ENCODE measurements at regions not wholly inside any gene's neighbourhood (a gene's known extent, or its start where the extent isn't known, plus 50 kb on each side); places are given as distances from the start of the nearest gene placed in this dataset.

- H3K4me3 ChIP-seq (IDR thresholded peaks at IDR 0.05; ENCODE audit: insufficient read depth, low read depth, low read length) = no peak overlapping the region
- no peaks in the 10 kb centered on the region for H4K20me1 ChIP-seq (ENCODE audit: insufficient read depth)
- TF ChIP-seq CTCF (conservative IDR thresholded peaks at IDR 0.05; ENCODE audit: low read depth, low read length) = no peak
These were observed 648.4 kb downstream of the PTPRU start for GRCh38 chr1:29884740-29885139.

GRCh38 chr1:29883986-29884385, 647.7 kb downstream of the PTPRU start:
- no peaks in the 10 kb centered on the region for H4K20me1 ChIP-seq (ENCODE audit: insufficient read depth)
- H3K36me3 ChIP-seq (ENCODE audit: insufficient read depth) = no peaks in the 10 kb centered on the region
- H3K9ac ChIP-seq = no peak overlapping the region
- H3K4me3 ChIP-seq (IDR thresholded peaks at IDR 0.05; ENCODE audit: insufficient read depth, low read depth, low read length) = no peak overlapping the region
- H3K79me2 ChIP-seq (ENCODE audit: insufficient read depth, low read depth) = no peaks in the 10 kb centered on the region
- no peak for TF ChIP-seq CTCF (conservative IDR thresholded peaks at IDR 0.05; ENCODE audit: low read depth, low read length)
- no peak overlapping the region for H2AFZ ChIP-seq (ENCODE audit: low read depth)
- no peaks in the 10 kb centered on the region; the same call in 1 of the 2 replicates for H3K27me3 ChIP-seq (ENCODE audit: insufficient read depth, low read depth)
- H3K4me1 ChIP-seq (ENCODE audit: low read depth, poor library complexity, severe bottlenecking) = no peaks in the 10 kb centered on the region
- no peak overlapping the region for H3K4me2 ChIP-seq
- H3K27ac ChIP-seq = no peak overlapping the region

More at GRCh38 chr1:29884740-29885139, 648.4 kb downstream of the PTPRU start:
- no peaks in the 10 kb centered on the region for H3K4me1 ChIP-seq (ENCODE audit: low read depth, poor library complexity, severe bottlenecking)
- H3K27me3 ChIP-seq (ENCODE audit: insufficient read depth, low read depth) = no peaks in the 10 kb centered on the region; the same call in 1 of the 2 replicates
- H3K9ac ChIP-seq = no peak overlapping the region
- H3K4me2 ChIP-seq = no peak overlapping the region
- H3K36me3 ChIP-seq (ENCODE audit: insufficient read depth) = no peaks in the 10 kb centered on the region
- H3K79me2 ChIP-seq (ENCODE audit: insufficient read depth, low read depth) = no peaks in the 10 kb centered on the region
- H2AFZ ChIP-seq (ENCODE audit: low read depth) = no peak overlapping the region
- no peak overlapping the region for H3K27ac ChIP-seq

- Histone ChIP-seq H3K9ac (no peak overlapping the region), H3K4me2 (no peak overlapping the region), H2AFZ (ENCODE audit: low read depth) (no peak overlapping the region), H3K4me3 (IDR thresholded peaks at IDR 0.05; ENCODE audit: insufficient read depth, low read depth, low read length) (no peak overlapping the region), H3K79me2 (ENCODE audit: insufficient read depth, low read depth) (no peaks in the 10 kb centered on the region), H3K36me3 (ENCODE audit: insufficient read depth) (no peaks in the 10 kb centered on the region), H4K20me1 (ENCODE audit: insufficient read depth) (no peaks in the 10 kb centered on the region), H3K4me1 (ENCODE audit: low read depth, poor library complexity, severe bottlenecking) (no peaks in the 10 kb centered on the region), H3K27me3 (ENCODE audit: insufficient read depth, low read depth) (no peaks in the 10 kb centered on the region; the same call in 1 of the 2 replicates), H3K27ac (no peak overlapping the region)
- TF ChIP-seq CTCF (conservative IDR thresholded peaks at IDR 0.05; ENCODE audit: low read depth, low read length) = no peak
These were observed 647.1 kb downstream of the PTPRU start for GRCh38 chr1:29883411-29883832.

- Histone ChIP-seq H3K27ac (no peak overlapping the region), H2AFZ (ENCODE audit: low read depth) (no peak overlapping the region), H3K9ac (no peak overlapping the region), H3K27me3 (ENCODE audit: insufficient read depth, low read depth) (no peaks in the 10 kb centered on the region; the same call in 1 of the 2 replicates), H3K79me2 (ENCODE audit: insufficient read depth, low read depth) (no peaks in the 10 kb centered on the region), H3K36me3 (ENCODE audit: insufficient read depth) (no peaks in the 10 kb centered on the region), H3K4me3 (IDR thresholded peaks at IDR 0.05; ENCODE audit: insufficient read depth, low read depth, low read length) (no peak overlapping the region), H4K20me1 (ENCODE audit: insufficient read depth) (no peaks in the 10 kb centered on the region), H3K4me2 (no peak overlapping the region), H3K4me1 (ENCODE audit: low read depth, poor library complexity, severe bottlenecking) (no peaks in the 10 kb centered on the region)
- no peak for TF ChIP-seq CTCF (conservative IDR thresholded peaks at IDR 0.05; ENCODE audit: low read depth, low read length)
These were observed 644.2 kb downstream of the PTPRU start for GRCh38 chr1:29880556-29880955.

Data from KMS-11 (cell line).